ENCODE measurements at regions not wholly inside any gene's neighbourhood (a gene's known extent, or its start where the extent isn't known, plus 50 kb on each side); places are given as distances from the start of the nearest gene placed in this dataset.
"Not testable (repeated sequence)": the region's sequence is repeated elsewhere in the genome, so short reads cannot be mapped to it uniquely, and the experiment has no call there.

GRCh38 chr2:187749804-187750431, 195.7 kb upstream of the TFPI start:
- Histone ChIP-seq H3K27me3 (ENCODE audit: control insufficient read depth, insufficient read depth, low read length) (no peaks in the 10 kb centered on the region), H3K27ac (ENCODE audit: low read depth, low read length) (no peak overlapping the region), H3K4me3 (ENCODE audit: low read depth, low read length) (no peak overlapping the region), H3K4me1 (ENCODE audit: control insufficient read depth, insufficient read depth, low read length) (peaks cover 9% of the 10 kb centered on the region), H3K9me3 (ENCODE audit: control insufficient read depth, insufficient read depth, low read length) (no peaks in the 10 kb centered on the region), H3K36me3 (ENCODE audit: control insufficient read depth, insufficient read depth, low read length) (no peaks in the 10 kb centered on the region)
- 94% methylated on average over 7 of the region's 7 CpGs for WGBS (ENCODE audit: insufficient coverage)
- DNase-seq (ENCODE audit: low read depth in 4 of 6, low spot score in 6 of 6): no peak

GRCh38 chr2:187768995-187769394, 214.8 kb upstream of the TFPI start:
- no CpG with 5 or more reads among the region's 4 CpGs for WGBS (ENCODE audit: insufficient coverage)
- no peak overlapping the region for H3K27ac ChIP-seq (ENCODE audit: low read depth, low read length)
- H3K4me3 ChIP-seq (ENCODE audit: low read depth, low read length): no peak overlapping the region
- H3K27me3 ChIP-seq (ENCODE audit: control insufficient read depth, insufficient read depth, low read length): no peaks in the 10 kb centered on the region
- no peaks in the 10 kb centered on the region for H3K4me1 ChIP-seq (ENCODE audit: control insufficient read depth, insufficient read depth, low read length)
- peaks cover 1% of the 10 kb centered on the region for H3K9me3 ChIP-seq (ENCODE audit: control insufficient read depth, insufficient read depth, low read length)
- H3K36me3 ChIP-seq (ENCODE audit: control insufficient read depth, insufficient read depth, low read length): no peaks in the 10 kb centered on the region
- no peak for DNase-seq (ENCODE audit: low read depth in 4 of 6, low spot score in 6 of 6)

- DNase-seq (ENCODE audit: low read depth in 4 of 6, low spot score in 6 of 6): no peak
- WGBS (ENCODE audit: insufficient coverage): no CpG with 5 or more reads among the region's 3 CpGs
- Histone ChIP-seq H3K4me3 (ENCODE audit: low read depth, low read length) (no peak overlapping the region), H3K36me3 (ENCODE audit: control insufficient read depth, insufficient read depth, low read length) (no peaks in the 10 kb centered on the region), H3K27ac (ENCODE audit: low read depth, low read length) (no peak overlapping the region), H3K9me3 (ENCODE audit: control insufficient read depth, insufficient read depth, low read length) (peaks cover 1% of the 10 kb centered on the region), H3K4me1 (ENCODE audit: control insufficient read depth, insufficient read depth, low read length) (no peaks in the 10 kb centered on the region), H3K27me3 (ENCODE audit: control insufficient read depth, insufficient read depth, low read length) (no peaks in the 10 kb centered on the region)
Observed at GRCh38 chr2:187769437-187769836, 215.2 kb upstream of the TFPI start.

GRCh38 chr2:187774551-187775071, 220.4 kb upstream of the TFPI start:
- 100% methylated on average over 1 of the region's 1 CpG for WGBS (ENCODE audit: insufficient coverage)

GRCh38 chr2:187775196-187775595, 221.0 kb upstream of the TFPI start:
- Histone ChIP-seq H3K4me3 (ENCODE audit: low read depth, low read length) (no peak overlapping the region), H3K4me1 (ENCODE audit: control insufficient read depth, insufficient read depth, low read length) (no peaks in the 10 kb centered on the region), H3K36me3 (ENCODE audit: control insufficient read depth, insufficient read depth, low read length) (no peaks in the 10 kb centered on the region), H3K9me3 (ENCODE audit: control insufficient read depth, insufficient read depth, low read length) (no peaks in the 10 kb centered on the region), H3K27ac (ENCODE audit: low read depth, low read length) (no peak overlapping the region), H3K27me3 (ENCODE audit: control insufficient read depth, insufficient read depth, low read length) (no peaks in the 10 kb centered on the region)
- no CpG with 5 or more reads among the region's 2 CpGs for WGBS (ENCODE audit: insufficient coverage)
- DNase-seq (ENCODE audit: low read depth in 4 of 6, low spot score in 6 of 6): no peak

More at GRCh38 chr2:187774551-187775071, 220.4 kb upstream of the TFPI start:
- H3K36me3 ChIP-seq (ENCODE audit: control insufficient read depth, insufficient read depth, low read length): no peaks in the 10 kb centered on the region
- H3K27me3 ChIP-seq (ENCODE audit: control insufficient read depth, insufficient read depth, low read length): no peaks in the 10 kb centered on the region
- H3K27ac ChIP-seq (ENCODE audit: low read depth, low read length): no peak overlapping the region
- no peaks in the 10 kb centered on the region for H3K9me3 ChIP-seq (ENCODE audit: control insufficient read depth, insufficient read depth, low read length)
- no peak overlapping the region for H3K4me3 ChIP-seq (ENCODE audit: low read depth, low read length)
- no peaks in the 10 kb centered on the region for H3K4me1 ChIP-seq (ENCODE audit: control insufficient read depth, insufficient read depth, low read length)
- no peak for DNase-seq (ENCODE audit: low read depth in 4 of 6, low spot score in 6 of 6)

- Histone ChIP-seq H3K4me3 (ENCODE audit: low read depth, low read length) (no peak overlapping the region), H3K27ac (ENCODE audit: low read depth, low read length) (no peak overlapping the region), H3K4me1 (ENCODE audit: control insufficient read depth, insufficient read depth, low read length) (no peaks in the 10 kb centered on the region), H3K36me3 (ENCODE audit: control insufficient read depth, insufficient read depth, low read length) (no peaks in the 10 kb centered on the region), H3K9me3 (ENCODE audit: control insufficient read depth, insufficient read depth, low read length) (no peaks in the 10 kb centered on the region), H3K27me3 (ENCODE audit: control insufficient read depth, insufficient read depth, low read length) (no peaks in the 10 kb centered on the region)
- DNase-seq (ENCODE audit: low read depth in 4 of 6, low spot score in 6 of 6): no peak
- no CpG with 5 or more reads among the region's 1 CpG for WGBS (ENCODE audit: insufficient coverage)
Observed at GRCh38 chr2:187775651-187776050, 221.4 kb upstream of the TFPI start.

GRCh38 chr2:187782301-187782700, 228.1 kb upstream of the TFPI start:
- Histone ChIP-seq H3K9me3 (ENCODE audit: control insufficient read depth, insufficient read depth, low read length) (no peaks in the 10 kb centered on the region), H3K27ac (ENCODE audit: low read depth, low read length) (no peak overlapping the region), H3K36me3 (ENCODE audit: control insufficient read depth, insufficient read depth, low read length) (no peaks in the 10 kb centered on the region), H3K4me1 (ENCODE audit: control insufficient read depth, insufficient read depth, low read length) (no peaks in the 10 kb centered on the region), H3K27me3 (ENCODE audit: control insufficient read depth, insufficient read depth, low read length) (no peaks in the 10 kb centered on the region), H3K4me3 (ENCODE audit: low read depth, low read length) (no peak overlapping the region)
- DNase-seq (ENCODE audit: low read depth in 4 of 6, low spot score in 6 of 6): no peak

GRCh38 chr2:187783446-187783845, 229.2 kb upstream of the TFPI start:
- Histone ChIP-seq H3K27me3 (ENCODE audit: control insufficient read depth, insufficient read depth, low read length) (no peaks in the 10 kb centered on the region), H3K4me1 (ENCODE audit: control insufficient read depth, insufficient read depth, low read length) (no peaks in the 10 kb centered on the region), H3K27ac (ENCODE audit: low read depth, low read length) (no peak overlapping the region), H3K9me3 (ENCODE audit: control insufficient read depth, insufficient read depth, low read length) (peaks cover 2% of the 10 kb centered on the region), H3K4me3 (ENCODE audit: low read depth, low read length) (no peak overlapping the region), H3K36me3 (ENCODE audit: control insufficient read depth, insufficient read depth, low read length) (no peaks in the 10 kb centered on the region)
- peak in 1 of 6 donors; percentile 27 for DNase-seq (ENCODE audit: low read depth in 4 of 6, low spot score in 6 of 6)
- WGBS (ENCODE audit: insufficient coverage): no CpG with 5 or more reads among the region's 1 CpG

GRCh38 chr2:187784138-187784537, 229.9 kb upstream of the TFPI start:
- not testable (repeated sequence) for H3K9me3 ChIP-seq (ENCODE audit: control insufficient read depth, insufficient read depth, low read length); H3K4me3 ChIP-seq (ENCODE audit: low read depth, low read length); H3K27ac ChIP-seq (ENCODE audit: low read depth, low read length); H3K36me3 ChIP-seq (ENCODE audit: control insufficient read depth, insufficient read depth, low read length); H3K4me1 ChIP-seq (ENCODE audit: control insufficient read depth, insufficient read depth, low read length); DNase-seq (ENCODE audit: low read depth in 4 of 6, low spot score in 6 of 6); H3K27me3 ChIP-seq (ENCODE audit: control insufficient read depth, insufficient read depth, low read length)
- WGBS (ENCODE audit: insufficient coverage): 100% methylated on average over 1 of the region's 3 CpGs

- WGBS (ENCODE audit: insufficient coverage): no CpG with 5 or more reads among the region's 5 CpGs
- DNase-seq (ENCODE audit: low read depth in 4 of 6, low spot score in 6 of 6): no peak
- no peaks in the 10 kb centered on the region for H3K36me3 ChIP-seq (ENCODE audit: control insufficient read depth, insufficient read depth, low read length)
Observed at GRCh38 chr2:187799601-187800000, 245.4 kb upstream of the TFPI start.

More at GRCh38 chr2:187799601-187800000, 245.4 kb upstream of the TFPI start:
- H3K4me3 ChIP-seq (ENCODE audit: low read depth, low read length): no peak overlapping the region
- H3K4me1 ChIP-seq (ENCODE audit: control insufficient read depth, insufficient read depth, low read length): no peaks in the 10 kb centered on the region
- H3K9me3 ChIP-seq (ENCODE audit: control insufficient read depth, insufficient read depth, low read length): no peaks in the 10 kb centered on the region
- H3K27ac ChIP-seq (ENCODE audit: low read depth, low read length): no peak overlapping the region
- H3K27me3 ChIP-seq (ENCODE audit: control insufficient read depth, insufficient read depth, low read length): no peaks in the 10 kb centered on the region

Data from spinal cord (tissue), 9 donors.